HUES64 (cell line): ENCODE measurements at regions not wholly inside any gene's neighbourhood (a gene's known extent, or its start where the extent isn't known, plus 50 kb on each side); places are given as distances from the start of the nearest gene placed in this dataset.
"Not testable (repeated sequence)": the region's sequence is repeated elsewhere in the genome, so short reads cannot be mapped to it uniquely, and the experiment has no call there.

ENCODE experiments used
- H3K27ac ChIP-seq: 2 replicates; pipeline ENCODE4 v1.7.0; 2013; ENCODE audit warnings: low read depth, low read length, inconsistent platforms
- H3K27me3 ChIP-seq: 2 replicates; pipeline ENCODE4 v1.6.1; 2013; ENCODE audit warnings: mild to moderate bottlenecking, low read length; ENCODE audit not compliant: insufficient read depth
- H3K36me3 ChIP-seq: 2 replicates; pipeline ENCODE4 v1.6.1; 2013; ENCODE audit warnings: mild to moderate bottlenecking, low read length; ENCODE audit not compliant: insufficient read depth
- H3K4me1 ChIP-seq: 2 replicates; pipeline ENCODE4 v1.6.1; 2013; ENCODE audit warnings: mild to moderate bottlenecking, low read length, moderate library complexity; ENCODE audit not compliant: insufficient read depth
- H3K4me3 ChIP-seq: 2 replicates; pipeline ENCODE4 v1.5.1; 2013; ENCODE audit warnings: mild to moderate bottlenecking, low read length, moderate library complexity
- H3K9ac ChIP-seq: 2 replicates; pipeline ENCODE4 v1.6.1; 2013; ENCODE audit warnings: mild to moderate bottlenecking, low read depth, low read length
- H3K9me3 ChIP-seq: 2 replicates; pipeline ENCODE4 v1.6.1; 2013; ENCODE audit warnings: low read depth, low read length; ENCODE audit not compliant: insufficient read depth
- WGBS: fragments of 150-250, 120-280 bp; methylation state at CpG from one replicate; pipeline ENCODE4 v1.1.7; 2013; ENCODE audit warnings: missing lambda C conversion rate; 5-methylcytosine and 5-hydroxymethylcytosine counted together

GRCh38 chr13:110979149-110979548, 64.3 kb upstream of the ANKRD10 start:
- not testable (repeated sequence) for H3K4me1 ChIP-seq, H3K27ac ChIP-seq, H3K4me3 ChIP-seq, H3K9me3 ChIP-seq, H3K9ac ChIP-seq, H3K27me3 ChIP-seq, H3K36me3 ChIP-seq
- 95% methylated on average over 5 of the region's 5 CpGs for WGBS

GRCh38 chr13:110978390-110978789, 63.5 kb upstream of the ANKRD10 start:
- no peak overlapping the region for H3K9ac ChIP-seq
- H3K4me1 ChIP-seq = no peaks in the 10 kb centered on the region
- no peaks in the 10 kb centered on the region for H3K9me3 ChIP-seq
- no peaks in the 10 kb centered on the region for H3K36me3 ChIP-seq
- no peaks in the 10 kb centered on the region for H3K27me3 ChIP-seq
- no peak overlapping the region for H3K27ac ChIP-seq
- no peak overlapping the region for H3K4me3 ChIP-seq

GRCh38 chr13:110976785-110977184, 61.9 kb upstream of the ANKRD10 start:
- Histone ChIP-seq H3K9ac (no peak overlapping the region), H3K27me3 (no peaks in the 10 kb centered on the region)

GRCh38 chr13:110973007-110973700, 58.3 kb upstream of the ANKRD10 start:
- no peak overlapping the region for H3K9ac ChIP-seq
- H3K36me3 ChIP-seq = no peaks in the 10 kb centered on the region
- H3K27ac ChIP-seq = no peak overlapping the region
- 89% methylated on average over 1 of the region's 1 CpG for WGBS
- no peak overlapping the region for H3K4me3 ChIP-seq
- H3K4me1 ChIP-seq = no peaks in the 10 kb centered on the region
- H3K27me3 ChIP-seq = no peaks in the 10 kb centered on the region
- no peaks in the 10 kb centered on the region for H3K9me3 ChIP-seq

More at GRCh38 chr13:110976785-110977184, 61.9 kb upstream of the ANKRD10 start:
- no peaks in the 10 kb centered on the region for H3K9me3 ChIP-seq
- H3K4me3 ChIP-seq = no peak overlapping the region
- no peaks in the 10 kb centered on the region for H3K4me1 ChIP-seq
- no peak overlapping the region for H3K27ac ChIP-seq
- no peaks in the 10 kb centered on the region for H3K36me3 ChIP-seq

- no peaks in the 10 kb centered on the region for H3K4me1 ChIP-seq
- H3K27ac ChIP-seq = no peak overlapping the region
- no peak overlapping the region for H3K9ac ChIP-seq
- 92% methylated on average over 1 of the region's 1 CpG for WGBS
- H3K9me3 ChIP-seq = 0 out of 2 replicates have a peak, but pooled peaks cover 3% of the 10 kb centered on the region
- H3K27me3 ChIP-seq = no peaks in the 10 kb centered on the region
- no peaks in the 10 kb centered on the region for H3K36me3 ChIP-seq
- no peak overlapping the region for H3K4me3 ChIP-seq
Observed at GRCh38 chr13:110971486-110971885, 56.6 kb upstream of the ANKRD10 start.

- not testable (repeated sequence) for H3K4me1 ChIP-seq, H3K36me3 ChIP-seq, H3K9ac ChIP-seq, H3K27ac ChIP-seq, H3K27me3 ChIP-seq, H3K4me3 ChIP-seq
- WGBS = 96% methylated on average over 4 of the region's 4 CpGs
- H3K9me3 ChIP-seq = peaks cover 40% of the 10 kb centered on the region
Observed at GRCh38 chr13:110967156-110967855, 52.4 kb upstream of the ANKRD10 start.

- H3K9me3 ChIP-seq = peaks cover 54% of the 10 kb centered on the region
- no peaks in the 10 kb centered on the region for H3K36me3 ChIP-seq
- 91% methylated on average over 8 of the region's 8 CpGs for WGBS
- no peaks in the 10 kb centered on the region for H3K27me3 ChIP-seq
- H3K27ac ChIP-seq = no peak overlapping the region
- H3K4me1 ChIP-seq = no peaks in the 10 kb centered on the region
- no peak overlapping the region for H3K4me3 ChIP-seq
- no peak overlapping the region for H3K9ac ChIP-seq
Observed at GRCh38 chr13:110965755-110966134, 50.9 kb upstream of the ANKRD10 start.

- H3K9me3 ChIP-seq = peaks cover 54% of the 10 kb centered on the region
- no peaks in the 10 kb centered on the region for H3K4me1 ChIP-seq
- H3K27ac ChIP-seq = no peak overlapping the region
- no peak overlapping the region for H3K9ac ChIP-seq
- H3K27me3 ChIP-seq = no peaks in the 10 kb centered on the region
- no peak overlapping the region for H3K4me3 ChIP-seq
- WGBS = 90% methylated on average over 5 of the region's 5 CpGs
- H3K36me3 ChIP-seq = no peaks in the 10 kb centered on the region
Observed at GRCh38 chr13:110965038-110965754, 50.3 kb upstream of the ANKRD10 start.
